K562 (cell line): ENCODE measurements at regions not wholly inside any gene's neighbourhood (a gene's known extent, or its start where the extent isn't known, plus 50 kb on each side); places are given as distances from the start of the nearest gene placed in this dataset.

ENCODE experiments used
- CBX8 ChIP-seq: fragments of 200-600 bp; sonication (generic); IDR thresholded peaks from 2 replicates; pipeline ENCODE4 v1.6.1; 2012; ENCODE audit warnings: borderline replicate concordance, mixed run types, low read depth, mild to moderate bottlenecking, moderate library complexity, mixed read lengths, low read length, control low read depth, inconsistent platforms; ENCODE audit not compliant: poor library complexity, severe bottlenecking; ENCODE audit errors: extremely low read depth
- CTCF ChIP-seq, 3 experiments: IDR thresholded peaks in 2 of 3; conservative IDR thresholded peaks in 1 of 3; 2 replicates each; pipeline ENCODE4 v1.5.1; 2011 to 2012; ENCODE audit warnings: low read length in 3 of 3, mild to moderate bottlenecking in 3 of 3, control low read depth in 2 of 3, improper control_type of control experiment in 1 of 3, inconsistent platforms in 1 of 3, low read depth in 1 of 3, mixed read lengths in 1 of 3, moderate library complexity in 1 of 3; ENCODE audit not compliant: insufficient read depth in 2 of 3
- FIP1L1 ChIP-seq: fragments of 200-400 bp; formaldehyde crosslinking; IDR thresholded peaks from 2 replicates; pipeline ENCODE4 v1.6.1; 2018; ENCODE audit warnings: mild to moderate bottlenecking, low read depth, low read length; ENCODE audit not compliant: poor library complexity, severe bottlenecking
- GTF2F1 ChIP-seq: IDR thresholded peaks from 2 replicates; pipeline ENCODE4 v1.6.1; 2011; ENCODE audit warnings: low read depth, low read length, improper control_type of control experiment
- RBM17 ChIP-seq: fragments of 200-400 bp; formaldehyde crosslinking; IDR thresholded peaks from 2 replicates; pipeline ENCODE4 v1.6.1; 2017; ENCODE audit warnings: low read depth, mild to moderate bottlenecking, low read length, borderline replicate concordance
- RNF2 ChIP-seq: sonication (generic); IDR thresholded peaks from 2 replicates; pipeline ENCODE4 v1.6.1; 2016
- TCF7 ChIP-seq: sonication (generic); IDR thresholded peaks from 2 replicates; pipeline ENCODE4 v1.6.1; 2016; ENCODE audit warnings: antibody characterized with exemption, borderline replicate concordance
- TRIM24 ChIP-seq, 2 experiments: fragments of 450-650 bp; IDR thresholded peaks; 2 replicates each; pipeline ENCODE4 v1.6.1; 2016
- XRCC3 ChIP-seq: fragments of 450-650 bp; IDR thresholded peaks from 2 replicates; pipeline ENCODE4 v1.6.1; 2017; ENCODE audit warnings: mild to moderate bottlenecking, moderate library complexity
- ZBTB33 ChIP-seq: sonication (generic); formaldehyde crosslinking; IDR thresholded peaks from 2 replicates; pipeline ENCODE4 v1.8.1; 2023; ENCODE audit warnings: mild to moderate bottlenecking, missing genetic modification reagents
- ZEB2 ChIP-seq: fragments of 450-650 bp; IDR thresholded peaks from 2 replicates; pipeline ENCODE4 v1.6.1; 2016
- ZNF212 ChIP-seq: fragments of 450-650 bp; formaldehyde crosslinking; IDR thresholded peaks from 2 replicates; pipeline ENCODE4 v1.4.0; 2020; ENCODE audit warnings: mild to moderate bottlenecking
- ZNF398 ChIP-seq: fragments of 250-450 bp; sonication (Bioruptor Pico); IDR thresholded peaks from 2 replicates; pipeline ENCODE4 v1.8.0; 2021; ENCODE audit warnings: moderate library complexity, mild to moderate bottlenecking, inconsistent platforms

GRCh38 chr13:59423708-59424340 is 739.9 kb downstream of the DIAPH3 start:
- no peak for TF ChIP-seq RBM17
- TF ChIP-seq ZNF212 (CRISPR knock-in tag): no peak
- TF ChIP-seq CTCF (IDR thresholded peaks at IDR 0.05 in 2 of 3, conservative IDR thresholded peaks at IDR 0.05 in 1 of 3; ENCODE audit: insufficient read depth in 2 of 3, low read depth in 1 of 3, low read length in 3 of 3): no peak
- TF ChIP-seq ZBTB33 (CRISPR knock-in tag): no peak
- TF ChIP-seq CBX8: no peak
- TF ChIP-seq ZNF398 (CRISPR knock-in tag): no peak
- no peak for TF ChIP-seq GTF2F1
- no peak for TF ChIP-seq XRCC3
- no peak for TF ChIP-seq FIP1L1
- TF ChIP-seq ZEB2: no peak
- no peak for TF ChIP-seq RNF2
- no peak for TF ChIP-seq TCF7
- no peak for TF ChIP-seq TRIM24 (IDR thresholded peaks at IDR 0.05)
